K562 (cell line): ENCODE measurements at regions not wholly inside any gene's neighbourhood (a gene's known extent, or its start where the extent isn't known, plus 50 kb on each side); places are given as distances from the start of the nearest gene placed in this dataset.

Experiments used
- ATAC-seq: fragments of 200-7000 bp; cut with Tn5 transposase; 3 replicates; pipeline ENCODE4 v1.9.1; 2020; ENCODE audit warnings: moderate library complexity
- BruUV-seq: library from RNA; stranded (reverse); fragments of 400-500 nt; replicated peaks from 2 replicates; lab custom pipeline; 2021; lab: Mats Ljungman, UMichigan
- CTCF ChIA-PET: fragments of 300-600 bp; formaldehyde crosslinking; extraction: SDS; loops from one replicate; lab custom pipeline; 2021; ENCODE audit warnings: low intra/inter-chr PET ratio; lab: Yijun Ruan, JAX
- POLR2A ChIA-PET: fragments of 300-600, 350-650 bp; sonication (Branson Sonifier 250); formaldehyde crosslinking; extraction: SDS; loops from one replicate; lab custom pipeline; 2021; ENCODE audit warnings: antibody characterized with exemption, inconsistent platforms; lab: Yijun Ruan, JAX
- DNase-seq, 4 experiments: peaks; one replicate each; pipeline versions ENCODE4 v3.0.0 to v3.0.0-alpha.2; 2011 to 2018; ENCODE audit warnings: low spot score in 3 of 4, mixed read lengths in 3 of 4; ENCODE audit errors: extremely low read depth in 1 of 4
- FAIRE-seq: peaks from 2 replicates; lab custom pipeline; 2011; peaks lifted over from hg19 to GRCh38; lab: Jason Lieb, UNC
- H2AFZ ChIP-seq: 2 replicates; pipeline ENCODE4 v1.6.0; 2011; ENCODE audit warnings: low read depth, low read length, control low read depth, inconsistent platforms
- H3K27ac ChIP-seq: fragments of 200-600 bp; 3 replicates; pipeline ENCODE4 v1.8.0; 2011; ENCODE audit warnings: low read depth, mild to moderate bottlenecking, control low read depth, inconsistent platforms, low read length, moderate library complexity, mixed read lengths; ENCODE audit errors: extremely low read depth
- H3K27me3 ChIP-seq, 2 experiments: fragments of 300-600 bp in 1 of 2; 2 replicates in 1 of 2; 3 replicates in 1 of 2; pipeline versions ENCODE4 v1.6.0 to v1.8.0; 2011; ENCODE audit warnings: inconsistent platforms in 2 of 2, low read length in 2 of 2, mild to moderate bottlenecking in 1 of 2, mixed read lengths in 1 of 2, moderate library complexity in 1 of 2; ENCODE audit not compliant: control insufficient read depth in 2 of 2, insufficient read depth in 2 of 2
- H3K36me3 ChIP-seq: fragments of 300-600 bp; 3 replicates; pipeline ENCODE4 v1.8.0; 2011; ENCODE audit warnings: mild to moderate bottlenecking, low read length, inconsistent platforms; ENCODE audit not compliant: control insufficient read depth, insufficient read depth
- H3K4me1 ChIP-seq, 2 experiments: fragments of 200-600 bp in 1 of 2; replicated peaks in 1 of 2; 2 replicates in 1 of 2; 3 replicates in 1 of 2; pipeline versions ENCODE4 v1.5.1 to v1.8.0; 2011; ENCODE audit warnings: inconsistent platforms in 2 of 2, low read length in 2 of 2, mild to moderate bottlenecking in 1 of 2, mixed read lengths in 1 of 2, moderate library complexity in 1 of 2; ENCODE audit not compliant: control insufficient read depth in 2 of 2, insufficient read depth in 2 of 2
- H3K4me2 ChIP-seq: 2 replicates; pipeline ENCODE4 v1.6.1; 2011; ENCODE audit warnings: low read length, control low read depth, inconsistent platforms, mixed read lengths; ENCODE audit not compliant: insufficient read depth
- H3K4me3 ChIP-seq: fragments of 200-600 bp; sonication (generic), shearing (Covaris generic); 2 replicates; pipeline ENCODE4 v1.5.1; 2016; ENCODE audit warnings: control low read depth, inconsistent platforms
- H3K79me2 ChIP-seq: fragments of 200-600 bp; 3 replicates; pipeline ENCODE4 v1.8.0; 2011; ENCODE audit warnings: low read length, inconsistent platforms; ENCODE audit not compliant: control insufficient read depth, insufficient read depth
- H3K9ac ChIP-seq, 2 experiments: 2 replicates each; pipeline versions ENCODE4 v1.6.0 to v1.6.1; 2011; ENCODE audit warnings: low read depth in 2 of 2, low read length in 2 of 2, control low read depth in 1 of 2, inconsistent platforms in 1 of 2, mild to moderate bottlenecking in 1 of 2, mixed read lengths in 1 of 2; ENCODE audit not compliant: insufficient read depth in 1 of 2
- H3K9me1 ChIP-seq: one replicate; pipeline ENCODE4 v1.6.0; 2011; ENCODE audit warnings: inconsistent platforms, mild to moderate bottlenecking, low read length, moderate library complexity; ENCODE audit not compliant: control insufficient read depth, insufficient read depth
- H3K9me3 ChIP-seq: replicated peaks from 2 replicates; pipeline ENCODE4 v1.5.1; 2011; ENCODE audit warnings: low read depth, low read length, inconsistent platforms; ENCODE audit not compliant: control insufficient read depth, insufficient read depth
- H4K20me1 ChIP-seq: replicated peaks from 2 replicates; pipeline ENCODE4 v1.6.1; 2011; ENCODE audit warnings: low read length, inconsistent platforms, mixed read lengths; ENCODE audit not compliant: control insufficient read depth, insufficient read depth
- ARID3B ChIP-seq: fragments of 250-450 bp; sonication (Bioruptor Pico); IDR thresholded peaks from 2 replicates; pipeline ENCODE4 v1.4.0; 2020; ENCODE audit warnings: borderline replicate concordance
- ETS2 ChIP-seq: IDR thresholded peaks from 2 replicates; pipeline ENCODE4 v1.6.1; 2016; ENCODE audit warnings: borderline replicate concordance, missing genetic modification characterization, mild to moderate bottlenecking, moderate library complexity, missing compliant biosample characterization; ENCODE audit not compliant: poor library complexity, severe bottlenecking
- FOXJ2 ChIP-seq: fragments of 200-800 bp; sonication (Bioruptor generic); IDR thresholded peaks from 2 replicates; pipeline ENCODE4 v1.6.1; 2016; ENCODE audit warnings: missing genetic modification characterization, missing compliant biosample characterization
- HES1 ChIP-seq: fragments of 450-650 bp; IDR thresholded peaks from 2 replicates; pipeline ENCODE4 v1.6.1; 2016; ENCODE audit warnings: low read depth, mild to moderate bottlenecking, moderate library complexity
- HNRNPK ChIP-seq: fragments of 200-400 bp; formaldehyde crosslinking; IDR thresholded peaks from one replicate; pipeline ENCODE4 v1.6.1; 2018; ENCODE audit warnings: mild to moderate bottlenecking, low read depth, low read length; ENCODE audit not compliant: poor library complexity, severe bottlenecking
- KLF16 ChIP-seq: IDR thresholded peaks from 2 replicates; pipeline ENCODE4 v1.6.1; 2016; ENCODE audit warnings: antibody characterized with exemption
- SUPT5H ChIP-seq: fragments of 450-650 bp; IDR thresholded peaks from 2 replicates; pipeline ENCODE4 v1.6.1; 2016
- TCF3 ChIP-seq: sonication (generic); formaldehyde crosslinking; IDR thresholded peaks from 2 replicates; pipeline ENCODE4 v1.4.0; 2020; ENCODE audit warnings: mild to moderate bottlenecking, missing genetic modification reagents
- TFAM ChIP-seq: fragments of 250-450 bp; sonication (Bioruptor Pico); conservative IDR thresholded peaks from 2 replicates; pipeline ENCODE4 v1.5.0; 2021; ENCODE audit warnings: mild to moderate bottlenecking, moderate library complexity
- YBX1 ChIP-seq: fragments of 450-650 bp; IDR thresholded peaks from 2 replicates; pipeline ENCODE4 v1.7.1; 2016; ENCODE audit warnings: mild to moderate bottlenecking
- ZNF253 ChIP-seq: fragments of 250-450 bp; sonication (Bioruptor Pico); conservative IDR thresholded peaks from 2 replicates; pipeline ENCODE4 v1.6.1; 2021; ENCODE audit warnings: mild to moderate bottlenecking
- ZNF347 ChIP-seq: fragments of 450-650 bp; formaldehyde crosslinking; IDR thresholded peaks from 2 replicates; pipeline ENCODE4 v1.4.0; 2020; ENCODE audit warnings: low read depth, mild to moderate bottlenecking, moderate library complexity
- ZNF668 ChIP-seq: fragments of 250-450 bp; sonication (Bioruptor Pico); IDR thresholded peaks from 2 replicates; pipeline ENCODE4 v1.8.0; 2022; ENCODE audit warnings: mild to moderate bottlenecking, inconsistent platforms
- ZNF830 ChIP-seq: fragments of 250-450 bp; sonication (Bioruptor Pico); IDR thresholded peaks from 2 replicates; pipeline ENCODE4 v1.5.0; 2021; ENCODE audit warnings: mild to moderate bottlenecking
- WGBS: fragments of 100-300 bp; shearing (Covaris generic); methylation state at CpG from one replicate; pipeline ENCODE4 v1.1.6; 2016; ENCODE audit warnings: low coverage, mixed read lengths; ENCODE audit not compliant: insufficient coverage; ENCODE audit errors: missing lambda C conversion rate; 5-methylcytosine and 5-hydroxymethylcytosine counted together
- in situ Hi-C: fragments of 300-500 bp; cut with MboI; formaldehyde crosslinking; loops from 4 replicates; pipeline ENCODE4 v1.15.0; 2018; ENCODE audit warnings: inconsistent platforms, mixed read lengths
- intact Hi-C: fragments of 100-400 bp; cut with micrococcal nuclease; formaldehyde crosslinking; loops from 2 replicates; pipeline ENCODE4 v1.14.2; 2022

GRCh38 chr4:3654036-3654807, 112.0 kb upstream of the ADRA2C start:
- CTCF ChIA-PET: no interaction called here
- Histone ChIP-seq H3K27me3 (peaks cover 32 to 93% of the 10 kb centered on the region in 2 experiments; a peak in 4 of 5 replicates), H4K20me1 (peaks cover 8% of the 10 kb centered on the region), H3K79me2 (no peaks in the 10 kb centered on the region), H3K4me2 (no peak overlapping the region), H3K9me1 (no peaks in the 10 kb centered on the region), H2AFZ (no peak overlapping the region), H3K27ac (no peak overlapping the region), H3K9me3 (no peaks in the 10 kb centered on the region), H3K9ac (peak overlapping the region in 1 of 2 experiments; percentile 35; a peak in 1 of 4 replicates), H3K4me1 (no peaks in the 10 kb centered on the region), H3K36me3 (no peaks in the 10 kb centered on the region), H3K4me3 (no peak overlapping the region)
- TF ChIP-seq KLF16 (no peak), FOXJ2 (tag) (no peak), ZNF668 (CRISPR knock-in tag) (no peak), SUPT5H (no peak), ZNF253 (CRISPR knock-in tag) (no peak), TCF3 (CRISPR knock-in tag) (no peak)
- ATAC-seq (peak; percentile 42; the same call in 2 of the 3 replicates), FAIRE-seq (no peak), DNase-seq (no peak)
- no TSS peak for BruUV-seq
- POLR2A ChIA-PET: interaction anchor here (0.6 to 0.7 kb wide), 2 partner anchors 22 to 34 kb away, joined by 3 read pairs; no protein-coding TSS in a partner anchor
- under 1% methylated on average over 26 of the region's 30 CpGs for WGBS
- intact Hi-C loops: no loop called here
- in situ Hi-C loops: no loop called here

- Histone ChIP-seq H3K9me1 (no peaks in the 10 kb centered on the region), H3K4me2 (no peak overlapping the region), H3K79me2 (no peaks in the 10 kb centered on the region), H3K9ac (no peak overlapping the region), H2AFZ (no peak overlapping the region), H4K20me1 (peaks cover 11% of the 10 kb centered on the region), H3K36me3 (no peaks in the 10 kb centered on the region), H3K4me3 (no peak overlapping the region), H3K27ac (no peak overlapping the region), H3K4me1 (no peaks in the 10 kb centered on the region), H3K27me3 (peaks cover 38 to 93% of the 10 kb centered on the region in 2 experiments), H3K9me3 (no peaks in the 10 kb centered on the region)
- no TSS peak for BruUV-seq
- ChIA-PET CTCF (no interaction called here), POLR2A (no interaction called here)
- intact Hi-C loops (no loop called here), in situ Hi-C loops (no loop called here)
- 0% methylated on average over 13 of the region's 14 CpGs for WGBS
- FAIRE-seq (no peak), DNase-seq (no peak), ATAC-seq (no peak)
- no peak for TF ChIP-seq TFAM (CRISPR knock-in tag)
- TF ChIP-seq HNRNPK: no peak
- TF ChIP-seq ETS2 (tag): no peak
- no peak for TF ChIP-seq YBX1
- TF ChIP-seq ZNF347 (CRISPR knock-in tag): no peak
- TF ChIP-seq ZNF830 (CRISPR knock-in tag): no peak
- TF ChIP-seq ARID3B (CRISPR knock-in tag): no peak
- TF ChIP-seq HES1: no peak
Measured at GRCh38 chr4:3652586-3652985, 113.6 kb upstream of the ADRA2C start.
